HG02970 (cell line): ENCODE measurements at regions not wholly inside any gene's neighbourhood (a gene's known extent, or its start where the extent isn't known, plus 50 kb on each side); places are given as distances from the start of the nearest gene placed in this dataset.

Experiments
- ATAC-seq: cut with Tn5 transposase; IDR thresholded peaks from one replicate; pipeline ENCODE4 v1.9.1; 2021; ENCODE audit warnings: mild to moderate bottlenecking, moderate library complexity, moderate number of reproducible peaks; ENCODE audit not compliant: unreplicated experiment, low FRiP score

DNA sequence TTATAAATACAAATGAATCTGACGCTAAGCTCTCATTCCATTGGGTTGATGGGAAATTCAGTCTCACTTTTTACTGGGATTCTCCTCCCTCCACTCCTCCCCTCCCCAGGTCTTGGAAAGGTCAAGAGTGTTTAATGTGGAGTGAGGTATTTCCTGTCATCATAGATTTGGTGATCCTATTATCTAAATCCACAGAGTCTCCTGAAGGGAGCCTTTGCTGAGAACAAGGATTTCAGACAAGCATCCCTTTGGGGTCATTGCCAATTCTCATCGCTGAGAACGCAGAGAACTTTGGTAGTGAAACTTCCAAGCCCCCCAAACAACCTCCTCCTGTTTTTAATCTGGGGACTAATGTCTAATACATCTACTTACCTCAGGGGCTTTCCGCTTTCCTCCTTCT is 297.9 kb downstream of the OTOL1 start:
- no peak for ATAC-seq

DNA sequence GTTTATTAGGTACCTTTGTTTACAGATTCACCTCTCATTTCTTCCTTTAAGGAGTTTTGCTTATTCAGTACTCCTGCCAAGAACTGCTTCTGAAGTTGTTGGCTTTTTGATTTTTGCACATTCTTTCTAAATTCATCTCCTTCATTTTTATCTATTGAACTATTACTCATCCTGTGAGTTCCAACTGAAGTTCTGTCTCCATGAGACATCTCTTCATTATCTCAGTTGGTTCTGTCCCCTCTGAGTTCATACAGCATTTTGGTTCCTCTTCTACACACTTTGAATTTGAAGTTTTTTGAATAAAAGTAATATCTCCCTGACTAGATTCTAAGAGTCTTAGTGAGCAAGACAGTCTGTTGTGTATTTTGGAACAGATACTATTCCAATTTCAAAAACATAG is 299.7 kb downstream of the OTOL1 start:
- no peak for ATAC-seq

DNA sequence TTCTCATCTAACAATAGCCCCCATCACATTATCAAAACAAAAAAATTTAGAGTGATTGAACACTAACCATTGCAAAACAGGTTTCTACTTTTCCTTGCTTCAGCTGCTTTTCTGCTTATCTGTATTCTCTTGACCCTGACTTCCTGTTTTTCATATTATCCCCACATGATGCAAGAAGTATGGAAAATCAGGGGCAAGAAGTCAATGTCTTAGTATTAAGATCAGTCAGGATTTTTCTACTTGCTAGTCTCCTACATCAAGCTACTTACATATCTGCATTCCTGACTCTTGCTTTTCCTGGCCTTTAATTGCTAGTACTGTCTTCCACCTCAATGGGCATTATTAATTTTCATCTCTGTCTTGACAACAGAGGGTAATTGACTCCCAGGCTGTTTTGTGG is 300.2 kb downstream of the OTOL1 start:
- ATAC-seq: no peak

DNA sequence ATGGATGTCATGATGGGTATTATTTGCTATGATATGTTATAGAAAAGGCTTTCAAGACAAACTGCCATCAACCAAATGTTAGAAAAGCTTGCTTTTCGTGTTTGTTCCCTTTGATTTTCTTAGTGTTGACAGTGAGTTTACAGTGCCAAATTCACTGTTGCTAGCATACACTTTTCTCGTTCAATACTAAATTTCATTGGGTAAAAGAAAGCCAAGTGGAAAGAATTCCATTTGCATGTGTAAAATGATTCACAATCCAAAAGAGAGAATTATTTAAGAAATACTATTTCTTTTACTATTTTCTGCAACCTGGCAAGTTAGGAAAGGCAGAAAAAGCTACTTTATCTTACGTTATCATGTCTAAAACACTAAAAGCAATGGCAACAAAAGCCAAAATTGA is 301.4 kb downstream of the OTOL1 start:
- no peak for ATAC-seq

DNA sequence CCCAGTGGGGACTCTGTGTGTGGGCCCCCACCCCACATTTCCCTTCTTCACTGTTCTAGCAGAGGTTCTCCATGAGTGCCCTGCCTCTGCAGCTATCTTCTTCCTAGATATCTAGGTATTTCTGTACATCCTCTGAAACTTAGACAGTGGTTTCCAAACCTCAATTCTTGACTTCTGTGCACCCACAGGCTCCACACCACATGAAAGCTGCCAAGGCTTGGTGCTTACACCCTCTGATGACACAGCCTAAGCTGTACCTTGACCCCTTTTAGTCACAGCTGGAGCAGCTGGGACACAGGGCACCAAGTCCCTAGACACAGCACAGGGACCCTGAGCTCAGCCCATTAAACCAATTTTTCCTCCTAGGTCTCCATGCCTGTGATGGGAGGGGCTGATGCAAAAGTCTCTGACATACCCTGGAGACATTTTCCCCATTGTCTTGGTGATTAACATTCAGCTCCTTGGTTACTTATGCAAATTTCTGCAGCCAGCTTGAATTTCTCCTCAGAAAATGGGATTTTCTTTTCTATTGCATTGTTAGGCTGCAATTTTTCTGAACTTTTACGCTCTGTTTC is 304.5 kb downstream of the OTOL1 start:
- no peak for ATAC-seq

DNA sequence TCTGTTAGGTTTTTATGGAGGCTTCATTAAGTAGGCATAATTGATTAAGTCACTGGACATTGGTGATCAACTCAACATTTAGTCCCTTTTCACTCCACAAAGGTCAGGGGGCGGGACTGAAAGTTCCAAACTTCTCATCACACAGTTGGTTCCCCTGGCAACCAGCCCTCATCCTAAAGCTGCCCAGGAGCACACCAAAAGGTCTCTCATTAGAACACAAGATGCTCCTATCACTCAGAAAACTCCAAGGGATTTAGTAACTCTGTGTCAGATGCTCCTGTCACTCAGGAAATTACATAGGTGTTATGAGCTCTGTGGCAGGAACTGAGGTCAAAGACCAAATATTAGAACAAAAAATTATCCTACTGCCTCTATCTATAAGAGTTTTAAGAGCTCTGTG is 321.5 kb downstream of the OTOL1 start:
- no peak for ATAC-seq

DNA sequence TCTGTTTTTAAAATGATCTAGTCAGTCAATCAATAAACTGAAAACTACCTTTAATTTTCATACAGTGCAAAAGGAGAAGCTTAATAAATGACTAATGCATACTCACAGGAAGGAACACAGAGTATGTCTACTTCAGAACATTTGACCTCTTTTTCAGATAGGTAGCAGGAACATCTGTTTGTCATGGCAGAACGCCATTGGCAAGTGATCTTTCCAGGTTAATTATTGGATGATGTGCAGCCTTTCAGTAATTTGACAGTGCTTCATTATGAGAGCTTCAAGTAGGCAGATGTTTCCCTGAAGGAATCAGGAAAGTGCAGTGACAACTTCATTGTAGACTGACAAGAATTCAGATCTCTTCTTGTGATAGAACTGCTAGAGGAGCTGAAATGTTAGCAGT is 325.0 kb downstream of the OTOL1 start:
- ATAC-seq: peak; percentile 54

DNA sequence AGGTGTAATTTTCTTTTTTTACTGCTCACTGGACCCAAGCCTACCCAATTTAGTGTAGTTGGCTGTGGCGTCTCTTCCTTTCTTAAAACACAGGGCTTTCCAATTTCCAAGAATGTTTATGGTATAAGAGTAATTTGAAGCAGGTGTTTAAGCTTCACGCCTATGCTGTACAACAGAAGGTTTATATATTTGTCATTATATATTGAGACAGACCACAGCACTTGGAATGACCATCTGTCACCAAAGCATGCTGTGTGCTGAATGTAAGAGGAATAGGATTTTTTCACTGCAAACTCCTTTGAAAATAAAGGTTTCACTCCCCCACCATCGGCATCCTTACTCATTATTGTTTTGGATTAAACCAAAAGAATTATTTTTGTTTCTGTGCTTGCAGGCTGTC is 325.7 kb downstream of the OTOL1 start:
- ATAC-seq: no peak

DNA sequence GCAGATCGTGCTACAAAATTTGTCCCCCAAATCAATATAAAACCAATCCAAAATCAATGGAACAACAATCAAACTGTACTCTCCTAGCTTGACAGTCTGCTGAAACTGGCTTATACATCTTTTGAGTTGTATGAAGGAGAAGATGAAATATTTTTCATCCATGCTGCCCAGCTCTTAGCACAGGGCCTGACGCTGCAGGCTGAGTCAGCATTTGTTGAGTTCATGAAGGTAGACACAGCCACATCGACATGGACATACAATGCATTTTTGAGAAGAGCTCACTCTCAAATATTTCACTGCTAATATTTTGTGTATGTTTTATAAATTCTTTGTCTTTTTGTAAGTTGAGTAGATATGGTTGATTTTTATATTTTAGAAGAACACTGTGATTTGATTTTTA is 327.3 kb downstream of the OTOL1 start:
- ATAC-seq: no peak

DNA sequence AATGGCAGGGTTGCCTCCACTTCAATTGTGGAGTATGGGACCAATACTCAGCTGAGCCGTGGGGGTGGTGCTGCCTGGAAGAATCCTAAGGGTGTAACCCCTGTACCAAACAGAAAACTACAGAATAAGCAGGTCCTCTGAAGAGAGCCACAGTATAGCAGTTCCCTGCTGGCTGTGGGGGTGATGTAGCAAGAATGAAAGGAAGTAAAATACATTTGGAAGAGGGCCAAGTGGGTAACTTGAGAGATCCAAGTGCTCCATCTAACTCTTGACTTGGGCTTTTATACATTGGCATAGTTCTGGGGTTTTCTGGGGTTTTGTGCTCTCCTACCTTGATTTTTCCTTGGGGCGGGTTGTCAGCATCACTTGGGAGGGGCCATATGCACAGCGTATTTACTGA is 341.4 kb downstream of the OTOL1 start:
- ATAC-seq: no peak

DNA sequence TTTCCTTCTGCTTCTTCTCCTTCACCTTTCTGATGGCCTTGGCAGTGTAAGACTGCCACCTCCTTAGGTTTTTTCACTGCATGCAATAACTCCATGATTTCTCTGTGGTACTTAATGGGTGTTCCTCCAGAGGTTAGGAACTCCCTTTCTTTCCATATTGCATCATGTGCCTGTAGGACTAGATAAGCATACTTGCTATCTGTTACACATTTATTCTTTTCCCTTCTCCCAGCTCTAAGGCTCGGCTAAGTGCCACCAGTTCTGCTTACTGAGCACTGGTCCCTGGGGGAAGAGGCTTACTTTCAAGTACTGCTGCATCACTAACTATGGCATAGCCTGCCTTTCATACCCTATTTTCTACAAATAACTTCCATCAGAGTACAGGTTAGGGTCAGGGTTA is 351.8 kb downstream of the OTOL1 start:
- no peak for ATAC-seq

DNA sequence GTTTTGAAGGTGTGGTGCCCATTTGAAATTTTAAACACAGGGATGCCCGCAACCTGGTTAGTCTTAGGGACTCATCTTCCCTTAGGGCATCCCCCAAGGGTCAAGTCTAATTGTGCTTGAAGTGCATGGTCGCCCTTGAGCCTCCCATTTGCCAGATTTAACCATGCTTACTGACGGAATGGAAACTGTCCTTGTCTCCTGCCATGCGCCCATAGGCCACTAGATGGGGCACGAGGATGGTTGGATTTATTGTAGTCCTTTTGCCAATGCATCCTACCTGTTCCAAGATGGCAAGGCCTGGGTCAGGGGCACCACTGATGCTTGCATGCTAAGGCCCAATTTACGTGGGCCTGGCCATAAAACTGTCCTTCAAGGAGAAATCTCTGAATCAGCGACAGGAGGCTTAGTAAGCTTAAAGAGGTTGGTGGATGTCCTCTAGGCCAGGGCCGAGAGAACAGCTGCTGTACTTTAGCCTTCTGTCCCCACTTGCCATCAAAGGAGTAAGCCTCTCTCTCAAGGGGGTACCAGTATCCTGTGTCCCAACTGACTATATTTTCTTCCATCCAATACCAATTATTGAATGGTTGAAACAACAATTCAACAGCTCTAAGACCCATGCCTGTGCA is 355.4 kb downstream of the OTOL1 start:
- ATAC-seq: peak; percentile 87

DNA sequence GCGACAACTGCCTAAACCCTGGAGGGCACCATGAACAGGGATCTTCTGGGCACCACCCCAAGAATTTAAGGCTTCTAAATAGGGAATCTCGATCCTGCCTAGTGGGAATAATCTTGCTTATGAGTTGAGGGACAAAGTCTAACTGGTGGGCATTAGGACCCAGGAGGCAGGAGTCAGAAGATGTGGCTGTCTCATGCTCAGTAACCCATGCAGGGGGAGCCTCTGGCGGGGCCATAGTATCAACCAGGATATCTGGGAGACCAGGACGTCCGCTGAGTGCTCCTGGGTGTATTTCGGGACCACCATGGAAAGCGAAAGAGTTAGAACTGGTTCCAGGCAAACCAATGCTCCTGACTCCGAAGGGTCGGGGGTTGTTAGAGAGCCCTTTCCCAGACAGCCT is 356.1 kb downstream of the OTOL1 start:
- ATAC-seq: no peak

DNA sequence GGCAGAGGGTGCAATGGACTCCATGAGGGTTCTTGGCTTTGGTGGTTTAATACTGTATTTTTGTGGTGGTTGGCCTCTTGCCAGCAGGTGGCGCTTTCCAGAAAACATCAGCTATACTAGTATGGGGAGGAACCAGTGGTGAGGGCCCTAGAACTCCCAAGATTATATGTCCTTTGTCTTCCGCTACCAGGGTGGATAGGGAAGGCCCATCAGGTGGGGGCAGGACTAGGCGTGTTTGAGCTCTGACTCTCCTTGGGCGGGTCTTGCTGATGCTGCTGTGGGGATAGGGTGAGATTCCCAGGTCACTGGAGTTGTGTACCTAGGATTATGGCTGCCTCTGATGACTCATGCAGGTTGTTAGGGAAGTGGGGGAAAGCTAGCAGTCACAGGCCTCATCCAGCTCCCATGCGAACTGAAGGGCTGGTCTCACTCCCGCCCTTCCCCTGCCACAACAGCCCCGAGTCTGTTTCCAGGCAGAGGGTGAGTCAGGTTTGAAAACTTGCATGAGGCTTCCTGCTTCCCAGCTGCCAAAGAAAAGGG is 357.7 kb downstream of the OTOL1 start:
- peak; percentile 45 for ATAC-seq

DNA sequence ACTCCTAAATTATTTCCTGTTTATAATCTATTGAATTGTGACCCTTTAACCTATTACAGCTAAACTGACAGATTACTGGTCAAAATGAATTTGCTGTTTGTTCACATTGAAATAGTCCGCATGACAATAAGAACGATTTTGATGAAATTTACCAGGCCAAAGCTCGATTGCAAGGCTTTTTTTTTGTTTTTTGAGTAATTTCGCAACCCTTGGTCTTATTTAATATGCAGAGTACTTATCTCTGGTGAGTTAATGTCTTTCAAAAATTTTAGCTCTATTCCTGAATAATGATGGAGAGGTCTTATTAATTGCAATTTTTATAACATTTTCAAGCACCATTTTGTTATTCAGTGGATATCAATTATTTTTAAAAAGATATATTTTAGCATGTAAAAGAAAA is 362.4 kb downstream of the OTOL1 start:
- ATAC-seq: no peak

DNA sequence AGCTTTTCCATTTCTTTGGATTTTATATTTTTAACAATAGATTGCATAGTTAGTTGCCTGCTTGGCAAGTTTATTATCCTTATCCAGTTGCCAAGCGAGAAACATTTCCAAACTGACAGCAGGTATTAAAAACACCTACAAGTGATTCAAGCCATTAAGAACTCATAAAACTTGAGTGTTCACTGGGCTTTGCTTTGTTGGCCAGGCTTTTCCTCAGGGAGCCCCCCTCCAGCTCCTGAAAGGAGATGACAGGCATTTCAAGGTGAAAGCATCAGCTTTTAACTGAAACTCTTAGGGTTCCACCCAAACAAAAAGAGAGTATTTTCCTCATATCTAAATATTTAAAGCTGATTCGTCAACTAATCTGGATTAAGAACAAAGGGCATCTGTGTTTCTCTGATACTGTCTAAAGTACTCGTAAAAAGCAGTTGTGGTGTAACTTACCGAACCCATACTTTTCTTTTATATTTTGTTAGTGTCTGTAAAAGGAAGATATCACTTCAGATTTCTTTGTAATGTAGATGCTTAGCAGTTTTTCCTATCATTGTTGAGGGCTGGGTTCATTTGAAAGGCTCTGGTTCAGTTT is 363.4 kb downstream of the OTOL1 start:
- no peak for ATAC-seq

DNA sequence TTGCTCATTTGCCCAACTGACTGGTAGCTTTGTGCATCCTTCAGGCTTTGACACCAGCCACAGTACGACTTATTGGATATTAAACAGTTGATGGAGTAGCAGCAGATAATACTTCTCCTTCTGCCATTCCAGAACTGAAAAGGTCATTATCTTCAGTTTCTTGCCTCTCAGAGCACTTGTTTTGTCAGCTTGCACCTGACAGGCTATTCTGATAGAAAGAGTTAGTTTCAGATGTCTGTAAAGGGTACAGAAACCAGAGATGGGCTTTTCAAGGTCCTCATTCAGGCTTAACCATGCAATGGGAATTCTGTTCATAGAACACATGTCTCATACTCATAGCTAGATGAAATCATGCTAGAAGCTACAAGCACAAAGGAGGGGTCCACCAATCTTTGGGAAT is 367.2 kb downstream of the OTOL1 start:
- ATAC-seq: no peak

DNA sequence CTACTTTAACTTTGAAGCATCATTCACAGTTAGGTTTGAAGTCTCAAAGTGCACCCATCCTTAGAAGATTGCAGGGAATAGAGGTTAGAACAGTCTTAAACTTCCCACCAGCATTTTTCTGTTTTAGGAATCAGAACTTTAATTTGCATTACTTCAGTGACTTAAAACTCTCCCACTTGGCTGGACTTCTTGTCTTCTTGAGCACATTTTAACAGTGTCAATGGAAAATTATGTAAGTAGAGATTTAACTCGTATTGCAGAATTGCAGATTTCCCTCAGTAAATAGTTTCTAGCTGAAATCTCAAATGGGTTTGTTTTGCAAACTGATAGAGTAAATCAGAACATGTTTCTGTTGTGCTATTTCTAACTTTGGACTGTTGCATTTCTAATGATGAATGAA is 369.6 kb downstream of the OTOL1 start:
- no peak for ATAC-seq

DNA sequence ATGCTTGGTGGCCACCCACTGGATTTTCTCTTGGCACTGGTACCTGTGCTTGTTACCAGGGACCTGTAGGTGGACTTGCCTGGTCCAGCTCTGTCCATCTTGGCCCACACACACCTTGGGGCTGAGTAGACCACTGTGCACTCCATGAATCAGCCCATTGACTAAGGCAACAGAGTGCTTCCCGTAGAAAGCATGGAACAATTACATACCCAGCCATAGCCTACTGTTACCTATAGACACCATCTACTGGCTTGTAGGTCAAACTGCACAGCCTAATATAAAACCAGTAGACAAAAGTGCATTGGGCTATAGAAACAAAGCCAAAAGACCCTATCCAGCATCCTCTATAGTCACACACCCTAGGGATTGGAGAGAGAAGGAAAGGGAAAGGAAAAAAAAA is 378.9 kb downstream of the OTOL1 start:
- no peak for ATAC-seq

DNA sequence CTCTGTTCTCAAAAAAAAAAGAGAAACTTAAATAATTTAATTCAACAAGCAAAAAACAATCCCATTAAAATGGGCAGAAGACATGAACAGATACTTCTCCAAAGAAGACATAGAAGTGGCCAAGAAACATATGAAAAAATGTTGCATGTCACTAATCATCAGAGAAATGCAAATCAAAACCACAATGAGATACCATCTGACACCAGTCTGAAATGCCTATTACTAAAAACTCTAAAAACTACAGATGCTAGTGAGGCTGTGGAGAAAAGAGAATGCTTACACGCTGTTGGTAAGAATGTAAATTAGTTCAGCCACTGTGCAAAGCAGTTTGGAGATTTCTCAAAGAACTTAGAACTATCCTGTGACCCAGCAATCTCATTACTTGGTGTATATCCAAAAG is 382.9 kb downstream of the OTOL1 start:
- ATAC-seq: no peak

DNA sequence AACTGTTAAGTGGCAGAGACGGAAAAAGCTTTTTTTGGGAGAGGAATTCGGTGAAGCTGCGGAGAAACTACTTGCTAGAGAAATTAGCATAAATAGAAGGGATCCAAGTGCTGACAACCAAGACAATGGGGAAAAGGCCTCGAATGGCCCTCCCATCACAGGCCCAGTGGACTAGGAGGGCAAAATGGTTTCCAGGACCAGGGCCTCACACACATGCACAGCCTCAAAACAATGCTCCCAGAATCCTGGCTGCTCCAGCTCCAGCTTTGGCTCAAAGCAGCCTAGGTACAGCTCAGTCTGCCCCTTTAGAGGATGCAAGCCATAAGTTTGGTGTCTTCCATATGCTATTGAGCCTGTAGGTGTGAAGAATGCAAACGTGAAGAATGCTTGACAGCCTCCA is 388.2 kb downstream of the OTOL1 start:
- ATAC-seq: no peak

DNA sequence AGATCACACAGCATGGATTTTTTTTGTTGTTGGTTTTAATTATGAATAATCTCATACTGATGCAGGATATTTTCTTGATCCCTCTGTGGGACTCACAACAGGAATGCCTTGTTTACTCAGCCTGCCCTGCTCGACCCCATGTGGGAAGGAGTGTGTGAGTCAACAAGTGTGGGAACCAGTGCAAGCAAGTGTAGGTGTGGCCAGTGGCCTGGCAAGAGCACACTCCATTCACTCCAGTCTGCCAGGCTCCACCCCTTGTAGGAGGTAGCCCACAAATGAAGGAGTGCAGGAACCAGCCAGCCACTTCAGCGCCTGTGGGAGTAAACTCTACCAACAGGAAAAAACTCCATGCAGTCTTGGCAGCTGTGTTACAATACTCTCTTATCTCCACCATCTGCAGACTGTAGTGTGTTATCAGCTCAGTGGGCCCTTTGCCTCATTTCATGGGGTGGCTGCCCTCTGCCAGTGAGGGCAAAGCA is 393.6 kb downstream of the OTOL1 start:
- ATAC-seq: no peak
